HK-2 (cell line): ENCODE measurements at regions not wholly inside any gene's neighbourhood (a gene's known extent, or its start where the extent isn't known, plus 50 kb on each side); places are given as distances from the start of the nearest gene placed in this dataset.

Source experiments
- DNase-seq: peaks from one replicate; pipeline ENCODE4 v3.0.0-alpha.2; 2018; ENCODE audit not compliant: unreplicated experiment

- DNase-seq, result no peak
Observed at GRCh38 chr11:121740902-121741301, 288.1 kb upstream of the SORL1-AS1 start.

GRCh38 chr11:121733858-121734257 is 281.1 kb upstream of the SORL1-AS1 start:
- no peak for DNase-seq

- no peak for DNase-seq
Observed at GRCh38 chr11:121727942-121728341, 275.2 kb upstream of the SORL1-AS1 start.

GRCh38 chr11:121723246-121723741 is 270.5 kb upstream of the SORL1-AS1 start:
- DNase-seq, result no peak

DNA sequence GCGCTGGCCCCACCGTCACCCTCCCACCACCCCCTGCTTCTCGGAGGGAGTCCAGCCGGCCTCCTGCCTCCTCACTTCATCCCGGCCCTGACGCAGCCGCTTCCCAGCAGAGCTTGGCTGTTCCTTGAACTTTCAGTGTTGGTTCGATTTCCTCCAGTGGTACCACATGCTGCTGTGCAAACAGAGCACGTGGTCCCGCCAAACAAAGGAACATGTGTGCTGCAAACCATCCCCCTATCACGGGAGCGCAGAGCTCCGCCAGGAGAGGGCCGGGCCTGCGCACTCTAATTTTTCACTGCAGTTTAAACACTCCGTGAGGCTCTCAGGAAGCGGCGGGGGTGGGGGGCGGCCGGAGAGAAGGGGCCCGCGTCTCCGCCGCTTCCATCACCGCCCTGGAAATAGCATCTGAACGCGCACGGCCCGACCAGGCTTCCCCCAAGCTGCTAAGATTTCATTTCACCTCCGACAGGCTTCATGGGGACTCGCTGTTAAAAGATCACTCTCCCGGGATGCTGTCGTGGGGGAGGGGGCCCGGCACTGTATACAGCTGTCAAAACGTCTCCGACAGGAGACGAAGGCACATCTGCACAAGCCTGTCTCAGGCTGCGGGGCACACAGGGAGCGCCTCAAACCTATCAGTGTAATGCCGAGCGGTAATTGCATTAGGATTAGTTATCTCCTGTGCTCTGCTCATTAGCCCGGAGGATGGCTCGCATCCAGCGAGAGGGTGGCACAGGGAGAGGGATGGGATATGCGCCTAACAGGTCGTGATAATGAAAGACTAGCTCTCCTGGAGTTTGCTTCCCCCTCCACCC is 269.9 kb upstream of the SORL1-AS1 start:
- no peak for DNase-seq

DNA sequence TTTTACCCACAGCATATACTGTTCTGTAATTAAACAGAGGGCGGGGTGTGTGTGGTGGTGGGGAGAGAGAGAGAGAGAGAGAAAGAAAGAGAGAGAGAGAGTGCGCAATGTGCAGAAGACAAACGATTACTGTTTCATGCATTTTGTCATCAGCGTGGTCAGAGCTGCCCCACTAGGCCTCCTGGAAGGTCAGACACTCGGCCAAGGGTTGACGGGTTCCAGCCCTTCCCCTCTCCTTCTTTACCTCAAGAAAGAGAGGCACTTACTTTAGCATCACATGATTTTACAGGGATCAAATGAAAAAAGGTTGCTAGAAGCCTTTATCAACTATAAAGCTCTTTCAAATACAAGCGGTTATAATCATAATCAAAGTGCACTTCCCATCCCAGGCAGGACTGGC is 269.2 kb upstream of the SORL1-AS1 start:
- no peak for DNase-seq

DNA sequence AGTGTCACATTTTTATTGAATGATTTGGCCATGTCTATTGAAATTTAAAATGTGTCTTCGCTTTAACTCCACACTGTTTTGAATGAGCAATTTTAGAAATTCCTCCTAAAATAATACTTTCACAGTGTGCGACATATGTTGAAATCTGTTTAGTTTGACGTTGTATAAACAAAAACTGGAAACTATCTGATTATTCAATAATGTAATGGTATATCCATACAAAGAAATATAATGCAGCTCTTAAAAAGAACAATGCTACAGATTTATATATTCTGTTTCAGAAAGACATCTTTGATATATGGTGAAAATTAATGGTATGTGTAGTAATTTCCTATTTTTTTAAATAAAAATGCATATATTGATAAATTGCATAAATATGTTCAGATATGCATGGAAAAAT is 268.7 kb upstream of the SORL1-AS1 start:
- no peak for DNase-seq

DNA sequence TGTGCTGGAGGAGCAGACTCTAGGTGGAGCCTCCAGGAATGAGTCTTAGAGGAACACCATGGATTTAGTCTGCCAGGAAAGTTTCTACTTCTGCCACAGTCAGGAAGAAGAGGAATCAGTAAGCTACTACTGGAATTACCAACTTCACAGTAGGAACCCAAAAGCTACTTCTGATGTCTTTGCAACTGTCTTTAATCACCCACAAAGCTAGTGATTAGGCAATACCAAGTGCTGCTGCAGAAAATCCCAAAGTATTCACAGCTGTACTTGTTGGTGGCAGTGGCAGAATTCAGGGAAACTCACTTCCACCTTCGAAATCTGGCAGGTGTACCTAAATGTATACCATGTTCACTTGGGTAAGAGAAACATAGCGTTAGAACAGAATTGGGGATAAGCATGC is 264.5 kb upstream of the SORL1-AS1 start:
- no peak for DNase-seq

DNA sequence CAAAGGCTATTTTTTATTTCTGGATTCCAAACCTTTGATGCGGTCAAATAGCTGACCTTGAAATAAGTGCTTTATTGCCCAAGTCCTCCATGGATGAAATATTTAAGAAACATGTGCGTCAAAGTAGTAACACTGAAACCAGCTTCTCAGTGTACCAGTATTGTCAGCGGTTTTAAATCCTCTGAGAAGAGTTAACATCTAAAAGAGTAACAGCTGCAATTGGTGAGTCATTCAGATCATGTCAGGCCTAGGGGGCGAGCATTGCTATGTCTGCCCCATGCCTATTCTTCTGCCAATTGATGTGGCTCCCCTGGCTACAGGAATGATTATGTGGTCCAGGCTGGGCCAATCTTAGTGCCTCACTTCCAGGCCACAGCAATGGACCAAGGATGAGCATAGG is 263.3 kb upstream of the SORL1-AS1 start:
- DNase-seq, result no peak

GRCh38 chr11:121715405-121715804 is 262.6 kb upstream of the SORL1-AS1 start:
- DNase-seq, result no peak

DNA sequence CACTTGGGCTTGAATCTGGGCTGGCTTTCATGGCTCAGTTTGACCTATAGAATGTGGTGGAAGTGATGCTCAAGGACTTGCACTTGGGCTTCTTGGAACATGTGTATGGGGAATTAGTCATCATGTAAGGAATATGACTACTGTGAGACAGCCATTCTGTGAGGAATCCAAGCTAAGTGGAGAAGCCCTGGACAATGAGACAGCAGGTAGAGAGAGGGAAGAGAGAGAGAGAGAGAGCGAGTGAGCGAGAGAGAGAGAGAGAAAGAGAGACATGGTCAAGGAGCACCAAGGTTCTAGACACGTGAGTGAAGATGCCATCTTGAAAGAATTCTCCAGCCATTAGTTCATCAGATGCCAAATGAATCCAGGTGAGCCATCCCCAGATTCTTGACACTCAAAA is 261.6 kb upstream of the SORL1-AS1 start:
- no peak for DNase-seq

DNA sequence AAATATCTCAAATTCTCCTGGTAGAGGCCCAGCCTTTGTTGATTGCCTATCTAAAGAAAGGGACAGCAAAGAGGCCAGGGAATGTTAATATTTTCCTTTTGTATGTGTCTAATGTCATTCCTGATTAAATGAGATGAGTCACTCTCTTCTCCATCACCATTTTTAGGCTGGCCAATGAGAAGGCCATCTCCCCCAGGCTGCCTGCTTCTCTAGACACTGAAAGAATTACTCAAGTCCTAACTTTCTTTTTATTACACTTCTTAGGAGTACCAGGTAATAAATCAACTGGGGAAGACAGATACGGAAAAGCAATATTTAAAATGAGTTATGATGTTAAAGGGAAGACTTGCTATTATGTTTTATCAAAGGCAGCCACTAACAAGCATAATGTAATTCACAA is 259.2 kb upstream of the SORL1-AS1 start:
- no peak for DNase-seq

DNA sequence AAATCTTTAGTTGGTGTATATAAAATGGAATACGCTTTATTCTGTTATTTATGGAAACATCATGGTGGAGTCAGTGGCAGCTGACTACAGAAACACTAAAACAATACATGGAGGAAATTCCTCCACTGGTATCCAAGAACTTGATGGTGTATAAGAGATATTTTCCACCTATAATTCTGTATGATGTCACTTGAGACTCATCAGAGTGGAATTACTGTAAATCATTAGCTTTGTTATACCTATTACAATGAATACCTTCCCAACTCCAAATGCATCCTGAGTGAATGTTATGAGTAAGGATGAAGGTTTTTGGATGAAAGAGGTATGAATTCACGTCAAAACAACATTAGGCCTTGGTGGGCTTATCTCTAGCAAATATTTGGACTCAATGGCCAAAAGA is 258.5 kb upstream of the SORL1-AS1 start:
- DNase-seq, result no peak

- DNase-seq, result no peak
Observed at GRCh38 chr11:121706884-121707420, 254.2 kb upstream of the SORL1-AS1 start.

DNA sequence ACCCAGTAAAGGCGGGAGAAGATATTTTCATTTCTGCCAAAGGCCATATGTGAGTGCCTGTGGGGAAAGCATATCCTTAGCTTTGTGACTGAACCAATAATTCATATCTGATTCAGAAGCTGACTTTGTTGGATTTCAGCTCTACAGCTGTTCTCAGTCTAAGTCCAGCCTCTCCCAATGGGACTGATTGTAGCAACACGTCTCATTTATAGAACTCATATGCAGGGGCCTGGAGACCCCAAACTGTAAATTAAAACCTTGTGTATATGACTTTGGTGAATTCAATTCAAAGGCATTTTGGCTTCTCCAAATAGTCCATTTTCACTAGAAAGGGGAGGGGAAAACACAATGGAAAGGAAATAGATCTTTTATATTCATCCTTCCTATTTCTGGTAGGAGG is 250.4 kb upstream of the SORL1-AS1 start:
- no peak for DNase-seq

DNA sequence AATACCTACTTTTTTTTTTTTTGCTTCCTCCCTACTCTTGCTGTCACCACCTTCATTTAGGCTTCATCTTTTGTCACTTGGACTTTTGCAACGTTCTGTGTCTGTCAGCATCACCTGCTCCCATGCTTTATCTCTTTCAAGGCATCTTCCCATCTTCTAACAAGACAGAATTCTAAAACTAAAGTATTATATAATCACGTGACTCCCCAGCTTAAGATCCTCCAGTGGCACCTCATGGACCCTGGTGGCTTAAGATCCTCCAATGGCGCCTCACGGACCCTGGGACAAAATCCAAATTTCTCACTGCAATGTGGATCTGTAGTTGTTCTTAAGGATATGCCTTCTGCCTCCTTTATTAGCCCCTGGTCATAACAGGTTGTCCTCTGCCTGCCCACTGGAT is 248.2 kb upstream of the SORL1-AS1 start:
- no peak for DNase-seq

- no peak for DNase-seq
Observed at GRCh38 chr11:121699801-121700200, 247.0 kb upstream of the SORL1-AS1 start.

DNA sequence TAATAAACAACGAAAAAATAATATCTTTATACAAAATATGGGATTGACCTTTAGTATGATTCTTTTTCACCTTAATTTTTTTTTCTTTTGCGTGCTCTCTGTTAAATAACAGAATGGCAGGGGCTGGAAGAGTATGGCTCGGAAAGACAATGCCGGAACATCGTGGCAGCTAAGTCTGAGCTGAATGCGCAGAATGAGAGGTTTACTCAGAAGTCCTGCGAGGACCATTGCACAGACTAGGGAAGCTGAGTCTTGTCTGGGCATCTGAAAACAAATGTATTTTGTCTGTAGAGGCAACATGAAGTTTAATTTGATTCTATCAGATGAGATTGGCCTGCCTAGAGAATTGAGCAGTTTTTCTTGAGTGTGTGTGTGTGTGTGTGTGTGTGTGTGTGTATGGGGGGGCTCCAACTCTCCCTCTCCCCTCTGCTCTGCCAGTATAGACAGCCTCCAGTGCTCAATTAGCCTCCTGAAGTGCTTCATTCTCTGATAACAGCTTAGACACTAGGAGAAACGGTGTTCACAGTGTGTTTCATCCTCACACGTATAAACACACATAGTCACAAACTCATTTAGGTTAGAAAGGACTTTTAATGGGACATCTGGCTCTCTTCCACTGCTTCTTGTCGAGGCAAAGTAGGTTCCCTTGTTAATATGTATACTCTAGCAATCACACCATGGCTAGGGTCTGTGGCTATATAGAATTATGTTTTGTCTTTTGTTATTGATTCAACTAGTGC is 244.3 kb upstream of the SORL1-AS1 start:
- no peak for DNase-seq

DNA sequence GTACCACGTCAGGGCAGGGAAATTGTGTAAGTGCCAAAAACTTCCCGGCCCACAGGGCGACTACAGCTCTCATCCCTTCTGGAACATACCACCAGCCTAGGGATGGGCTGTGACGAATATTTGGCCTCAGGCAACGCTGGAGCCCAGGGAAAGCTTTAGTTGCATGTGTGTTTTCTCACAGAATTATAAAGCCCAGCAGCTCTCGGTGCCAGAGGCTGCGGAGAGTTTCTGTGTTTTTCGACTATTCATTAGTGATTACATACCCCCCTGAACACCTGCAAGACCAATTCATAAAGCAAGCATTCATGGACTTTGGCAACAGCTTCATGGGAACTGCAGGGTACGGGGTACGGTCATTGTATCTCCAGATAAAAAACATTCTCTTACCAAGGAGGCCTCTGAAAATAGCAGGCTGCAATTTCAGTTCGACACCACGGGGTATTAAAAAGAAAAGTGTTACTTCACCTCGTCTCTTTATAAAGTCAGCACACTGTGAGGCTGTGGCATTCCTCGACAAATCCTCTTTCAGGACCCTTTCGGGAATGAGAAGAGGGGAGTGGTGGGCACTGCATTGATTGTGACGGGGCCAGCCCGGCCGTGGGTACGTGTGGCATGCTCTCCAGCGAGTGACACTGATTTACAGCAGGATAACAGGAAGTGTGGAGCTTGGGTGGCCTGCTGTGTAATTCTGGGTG is 243.6 kb upstream of the SORL1-AS1 start:
- no peak for DNase-seq

- no peak for DNase-seq
Observed at GRCh38 chr11:121692236-121692635, 239.5 kb upstream of the SORL1-AS1 start.

- peak; percentile 6 for DNase-seq
Observed at GRCh38 chr11:121688860-121689614, 236.3 kb upstream of the SORL1-AS1 start.
